Common myeloid progenitor, CD34-positive (primary cell): ENCODE measurements at regions not wholly inside any gene's neighbourhood (a gene's known extent, or its start where the extent isn't known, plus 50 kb on each side); places are given as distances from the start of the nearest gene placed in this dataset.
"Not testable (repeated sequence)": the region's sequence is repeated elsewhere in the genome, so short reads cannot be mapped to it uniquely, and the experiment has no call there.

Experiments
- CTCF ChIA-PET: fragments of 350-600 bp; sonication (Branson Sonifier 250); formaldehyde crosslinking; loops from one replicate; lab custom pipeline; 2021; ENCODE audit warnings: antibody characterized with exemption; lab: Charles Lee
- POLR2A ChIA-PET: fragments of 350-600 bp; sonication (Branson Sonifier 250); formaldehyde crosslinking; loops from one replicate; lab custom pipeline; 2021; ENCODE audit warnings: antibody characterized with exemption; lab: Charles Lee
- DNase-seq, 3 donors: peaks; one replicate each; pipeline versions ENCODE4 v3.0.0 to v3.0.0-alpha.2; 2013
- H3K27ac ChIP-seq, 2 experiments: 1 replicate in 1 of 2; 2 replicates in 1 of 2; pipeline ENCODE4 v1.7.0; 2013; ENCODE audit warnings: inconsistent platforms in 2 of 2, low read length in 2 of 2, mild to moderate bottlenecking in 2 of 2, low read depth in 1 of 2, moderate library complexity in 1 of 2; ENCODE audit not compliant: severe bottlenecking in 2 of 2, insufficient read depth in 1 of 2, poor library complexity in 1 of 2
- H3K27me3 ChIP-seq, 5 experiments: replicated peaks in 2 of 5; 1 replicate in 3 of 5; 2 replicates in 2 of 5; pipeline versions ENCODE4 v1.6.1 to v1.7.0; 2013; ENCODE audit warnings: low read length in 4 of 5, mild to moderate bottlenecking in 2 of 5, moderate library complexity in 2 of 5, inconsistent platforms in 1 of 5; ENCODE audit not compliant: insufficient read depth in 5 of 5, control insufficient read depth in 4 of 5
- H3K36me3 ChIP-seq, 4 experiments: 1 replicate in 2 of 4; 2 replicates in 2 of 4; pipeline versions ENCODE4 v1.6.1 to v1.7.0; 2013; ENCODE audit warnings: low read length in 3 of 4, control low read depth in 1 of 4, mild to moderate bottlenecking in 1 of 4; ENCODE audit not compliant: control insufficient read depth in 4 of 4, insufficient read depth in 4 of 4
- H3K4me1 ChIP-seq, 4 experiments: 1 replicate in 3 of 4; 2 replicates in 1 of 4; pipeline versions ENCODE4 v1.6.1 to v1.7.1; 2013; ENCODE audit warnings: low read length in 3 of 4, mild to moderate bottlenecking in 3 of 4, control low read depth in 1 of 4, inconsistent platforms in 1 of 4, moderate library complexity in 1 of 4; ENCODE audit not compliant: control insufficient read depth in 4 of 4, insufficient read depth in 4 of 4; ENCODE audit errors: control extremely low read depth in 1 of 4
- H3K4me3 ChIP-seq, 7 experiments: 1 replicate in 4 of 7; 2 replicates in 3 of 7; pipeline versions ENCODE4 v1.5.1 to v1.7.0; 2013; ENCODE audit warnings: mild to moderate bottlenecking in 7 of 7, low read length in 6 of 7, moderate library complexity in 6 of 7, inconsistent platforms in 2 of 7, low read depth in 2 of 7, control low read depth in 1 of 7; ENCODE audit not compliant: insufficient read depth in 4 of 7, control insufficient read depth in 1 of 7; ENCODE audit errors: extremely low read depth in 1 of 7
- H3K9me3 ChIP-seq, 5 experiments: 1 replicate in 4 of 5; 2 replicates in 1 of 5; pipeline versions ENCODE4 v1.6.1 to v1.7.1; 2013; ENCODE audit warnings: low read length in 4 of 5, mild to moderate bottlenecking in 2 of 5, inconsistent platforms in 1 of 5, low read depth in 1 of 5, moderate library complexity in 1 of 5; ENCODE audit not compliant: control insufficient read depth in 4 of 5, insufficient read depth in 2 of 5; ENCODE audit errors: control extremely low read depth in 1 of 5
- WGBS: methylation state at CpG from one replicate; pipeline ENCODE4 v1.1.5; 2013; ENCODE audit not compliant: insufficient coverage; 5-methylcytosine and 5-hydroxymethylcytosine counted together

DNA sequence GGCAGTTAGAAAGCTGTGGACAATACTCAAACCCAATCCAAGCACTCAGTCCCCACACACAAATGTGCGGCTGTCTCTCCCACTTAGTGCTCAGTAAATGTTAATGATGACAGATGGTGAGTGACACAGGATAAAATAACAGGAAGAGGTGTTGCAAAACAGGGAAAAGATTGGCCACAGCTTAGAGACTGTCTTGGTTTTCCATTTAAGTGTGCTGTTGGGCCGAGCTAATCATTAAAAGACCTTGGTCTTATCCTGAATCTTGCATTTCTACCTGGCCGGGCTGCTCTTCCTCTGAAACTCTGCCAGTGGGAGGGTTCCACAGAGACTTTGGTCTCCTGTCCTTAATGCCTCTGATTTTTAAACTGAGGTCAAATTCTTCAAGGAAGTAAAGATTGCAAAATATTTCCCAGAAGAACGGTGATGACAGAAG, 113.1 kb upstream of the RNF32 start:
- Histone ChIP-seq H3K4me1 (no peaks in the 10 kb centered on the region), H3K9me3 (no peaks in the 10 kb centered on the region), H3K27me3 (peaks cover 0 to 3% (median 2%) of the 10 kb centered on the region in 5 experiments), H3K4me3 (no peak overlapping the region), H3K36me3 (no peaks in the 10 kb centered on the region), H3K27ac (no peak overlapping the region)
- no peak for DNase-seq
- ChIA-PET CTCF (no interaction called here), POLR2A (no interaction called here)
- 86% methylated on average over 3 of the region's 4 CpGs for WGBS

DNA sequence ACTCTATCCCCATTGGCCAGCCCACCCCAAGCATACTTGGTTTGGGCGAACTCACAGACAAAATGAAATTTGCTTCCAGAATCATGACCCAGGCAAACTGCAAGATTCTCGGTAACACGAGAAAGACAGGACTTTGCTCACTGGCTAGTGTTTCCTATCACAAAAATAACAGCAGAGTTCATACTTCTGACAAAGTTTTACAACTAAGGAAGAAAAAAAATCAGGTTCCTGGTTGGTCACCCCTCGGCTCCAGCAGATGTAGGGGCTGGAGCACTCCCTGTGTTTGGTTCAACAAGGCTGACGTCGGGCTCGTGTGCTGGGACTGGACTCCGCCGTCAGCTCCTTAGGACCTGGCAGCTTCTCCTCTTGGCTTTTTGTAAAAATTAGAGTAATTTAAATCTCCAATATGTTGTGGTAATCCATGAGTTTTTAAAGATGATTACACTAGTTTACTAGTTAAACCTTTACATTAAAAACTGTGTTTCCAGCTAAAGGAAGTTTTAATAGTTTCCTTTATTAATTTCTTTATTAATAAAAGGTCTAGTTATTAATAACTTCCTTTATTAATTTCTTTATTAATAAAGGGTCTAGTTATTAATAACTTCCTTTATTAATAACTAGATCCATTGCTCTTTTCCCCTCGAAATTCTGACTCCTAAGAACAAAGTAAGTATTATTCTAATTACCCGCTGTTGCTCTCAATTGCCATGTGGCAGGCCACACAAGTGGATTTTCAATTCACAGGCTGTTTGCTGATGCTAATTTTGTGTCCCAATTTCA, 115.6 kb upstream of the RNF32 start:
- DNase-seq, result no peak
- Histone ChIP-seq H3K27me3 (peaks cover 0 to 3% (median 2%) of the 10 kb centered on the region in 5 experiments), H3K36me3 (no peaks in the 10 kb centered on the region), H3K9me3 (no peaks in the 10 kb centered on the region), H3K4me1 (no peaks in the 10 kb centered on the region), H3K27ac (no peak overlapping the region), H3K4me3 (no peak overlapping the region)
- ChIA-PET CTCF (no interaction called here), POLR2A (no interaction called here)
- 95% methylated on average over 7 of the region's 11 CpGs for WGBS

DNA sequence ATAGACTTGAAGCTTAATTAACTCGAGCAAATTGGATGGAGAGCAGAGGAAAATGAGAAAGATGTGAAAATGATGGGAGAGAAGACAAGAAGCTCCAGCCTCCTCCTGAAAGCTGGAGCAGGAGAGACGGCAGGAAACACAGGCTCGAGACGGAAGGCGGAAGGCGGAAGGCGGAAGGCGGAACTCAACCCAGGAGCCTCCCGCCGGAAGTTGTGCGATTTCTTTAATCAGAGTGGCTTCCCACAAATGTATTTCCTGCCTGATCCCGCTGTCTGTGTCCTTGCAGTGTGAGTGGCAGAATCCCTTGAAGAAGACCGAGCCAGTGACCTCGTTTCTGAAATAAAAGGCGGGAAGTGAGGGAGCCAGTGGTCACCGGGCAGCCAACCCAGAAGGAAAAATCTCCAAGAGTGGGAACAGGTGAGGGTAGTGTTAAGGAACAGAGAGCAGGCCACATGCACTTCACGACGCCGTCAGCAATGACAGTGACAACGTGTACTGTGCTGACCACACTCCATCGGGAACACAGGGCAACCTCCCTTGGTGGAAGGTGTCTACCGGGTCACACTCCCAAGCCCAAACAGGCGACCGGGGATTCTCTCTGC, 117.0 kb upstream of the RNF32 start:
- Histone ChIP-seq H3K27me3 (peaks cover 0 to 4% (median 2%) of the 10 kb centered on the region in 5 experiments), H3K4me1 (no peaks in the 10 kb centered on the region), H3K27ac (no peak overlapping the region), H3K4me3 (no peak overlapping the region), H3K36me3 (no peaks in the 10 kb centered on the region), H3K9me3 (no peaks in the 10 kb centered on the region)
- ChIA-PET CTCF (no interaction called here), POLR2A (no interaction called here)
- DNase-seq, result no peak
- WGBS, result 85% methylated on average over 16 of the region's 24 CpGs

DNA sequence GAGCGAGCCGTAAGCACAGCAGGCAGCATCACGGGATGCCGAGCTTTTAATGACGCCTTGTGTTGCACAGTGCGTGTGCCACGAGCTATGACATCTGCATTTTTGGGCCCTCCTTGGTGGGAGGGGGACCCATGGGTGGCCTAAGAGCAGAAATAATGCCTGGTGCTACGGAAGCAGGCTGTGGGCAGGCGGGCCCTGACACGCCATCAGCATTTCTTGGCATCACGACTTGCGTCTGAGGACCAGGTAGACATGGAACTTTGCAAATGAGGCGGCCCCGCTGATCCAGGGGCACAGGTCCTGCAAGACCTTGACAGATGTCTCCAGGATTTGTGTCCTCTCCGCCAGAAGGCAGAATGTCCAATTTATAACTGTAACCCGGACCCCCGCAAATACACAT, 117.8 kb upstream of the RNF32 start:
- no peak for DNase-seq
- WGBS, result 98% methylated on average over 17 of the region's 17 CpGs
- Histone ChIP-seq H3K27ac (no peak overlapping the region), H3K36me3 (no peaks in the 10 kb centered on the region), H3K4me3 (no peak overlapping the region), H3K27me3 (peaks cover 0 to 4% (median 2%) of the 10 kb centered on the region in 5 experiments), H3K9me3 (no peaks in the 10 kb centered on the region), H3K4me1 (no peaks in the 10 kb centered on the region)
- ChIA-PET CTCF (no interaction called here), POLR2A (no interaction called here)

DNA sequence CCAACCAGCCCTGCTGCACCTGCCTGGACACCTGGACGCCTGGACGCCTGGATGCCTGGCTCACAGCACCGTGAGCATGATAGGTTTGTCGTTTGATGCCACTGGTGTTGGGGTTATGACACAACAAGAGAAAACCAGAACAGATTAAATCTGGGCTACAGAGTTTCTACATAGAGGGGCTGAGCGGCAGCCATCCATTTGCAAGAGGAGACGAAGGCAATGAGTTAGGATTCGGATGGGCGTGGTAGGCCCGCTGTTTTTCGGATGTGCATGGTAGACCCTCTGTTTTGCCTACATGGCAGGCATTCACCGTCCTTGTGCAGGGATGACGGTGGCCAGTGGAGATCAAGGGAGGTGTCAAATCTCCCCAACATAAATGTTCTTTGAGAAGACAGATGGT, 121.5 kb upstream of the RNF32 start:
- no peaks in the 10 kb centered on the region for H3K36me3 ChIP-seq
- H3K9me3 ChIP-seq, result no peaks in the 10 kb centered on the region
- ChIA-PET POLR2A (no interaction called here), CTCF (no interaction called here)
- peaks cover 0 to 4% (median 2%) of the 10 kb centered on the region in 5 experiments for H3K27me3 ChIP-seq
- no peaks in the 10 kb centered on the region for H3K4me1 ChIP-seq
- H3K4me3 ChIP-seq, result no peak overlapping the region
- DNase-seq, result no peak
- 85% methylated on average over 11 of the region's 12 CpGs for WGBS
- no peak overlapping the region for H3K27ac ChIP-seq

DNA sequence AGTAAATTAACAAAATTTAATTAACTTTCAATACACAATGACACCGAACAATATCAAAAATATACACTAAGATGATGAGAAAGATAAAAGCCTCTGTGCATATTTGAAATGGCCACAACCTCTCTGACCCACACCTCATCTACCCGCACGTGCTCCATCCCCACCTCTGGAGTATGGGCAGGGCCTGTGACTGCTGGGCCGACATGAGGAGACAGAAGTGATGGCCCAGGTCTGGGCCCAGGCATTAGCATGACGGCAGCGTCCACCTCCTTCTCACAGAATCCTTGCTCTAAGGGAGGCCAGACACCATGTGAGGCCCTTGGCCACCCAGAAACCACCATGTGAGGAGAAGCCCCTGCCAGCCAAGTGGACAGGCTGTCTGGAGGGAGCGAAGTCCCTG, 122.1 kb upstream of the RNF32 start:
- Histone ChIP-seq H3K9me3 (no peaks in the 10 kb centered on the region), H3K4me3 (no peak overlapping the region), H3K27ac (no peak overlapping the region), H3K36me3 (no peaks in the 10 kb centered on the region), H3K4me1 (no peaks in the 10 kb centered on the region), H3K27me3 (peaks cover 0 to 4% (median 0%) of the 10 kb centered on the region in 5 experiments)
- WGBS, result 94% methylated on average over 3 of the region's 7 CpGs
- DNase-seq, result no peak
- CTCF ChIA-PET, result no interaction called here
- POLR2A ChIA-PET, result no interaction called here

DNA sequence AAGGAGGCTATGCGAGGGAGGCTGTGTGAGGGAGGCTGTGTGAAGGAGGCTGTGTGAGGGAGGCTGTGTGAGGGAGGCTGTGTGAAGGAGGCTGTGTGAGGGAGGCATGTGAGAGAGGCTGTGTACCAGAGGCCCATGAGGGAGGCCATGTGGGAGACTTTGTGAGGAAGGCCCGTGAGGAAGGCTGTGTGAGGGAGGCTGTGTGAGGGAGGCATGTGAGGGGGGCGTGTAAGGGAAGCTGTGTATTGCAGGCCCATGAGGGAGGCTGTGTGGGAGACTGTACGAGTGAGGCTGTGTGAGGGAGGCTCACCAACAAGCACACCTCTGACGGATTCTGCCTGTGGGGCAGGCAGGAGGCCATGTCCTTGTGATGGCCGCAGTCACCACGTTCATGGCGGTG, 122.7 kb upstream of the RNF32 start:
- CTCF ChIA-PET, H3K36me3 ChIP-seq, H3K9me3 ChIP-seq, H3K27me3 ChIP-seq, H3K4me1 ChIP-seq, DNase-seq, H3K4me3 ChIP-seq, POLR2A ChIA-PET, H3K27ac ChIP-seq: not testable (repeated sequence)
- WGBS, result 79% methylated on average over 5 of the region's 8 CpGs
